Immature natural killer cell (primary cell): ENCODE measurements at regions not wholly inside any gene's neighbourhood (a gene's known extent, or its start where the extent isn't known, plus 50 kb on each side); places are given as distances from the start of the nearest gene placed in this dataset.

ENCODE experiments used
- DNase-seq, 3 donors: peaks; one replicate each; pipeline ENCODE4 v3.0.0; 2022; ENCODE audit warnings: mixed read lengths in 1 of 3
- H3K27ac Mint-ChIP-seq, 6 donors: one replicate each; pipeline ENCODE4 v1.8.0; 2020; ENCODE audit warnings: mixed read lengths in 6 of 6, mild to moderate bottlenecking in 5 of 6, inconsistent platforms in 4 of 6, moderate library complexity in 3 of 6
- H3K27me3 Mint-ChIP-seq, 3 donors: one replicate each; pipeline ENCODE4 v1.8.0; 2020 to 2021; ENCODE audit warnings: low read depth in 3 of 3, mild to moderate bottlenecking in 3 of 3, mixed read lengths in 3 of 3, moderate library complexity in 3 of 3, inconsistent platforms in 1 of 3
- H3K36me3 Mint-ChIP-seq, 3 donors: one replicate each; pipeline ENCODE4 v1.8.0; 2020; ENCODE audit warnings: mixed read lengths in 3 of 3, inconsistent platforms in 2 of 3, mild to moderate bottlenecking in 2 of 3
- H3K4me1 Mint-ChIP-seq, 2 donors: one replicate each; pipeline ENCODE4 v1.8.0; 2020; ENCODE audit warnings: inconsistent platforms in 2 of 2, mild to moderate bottlenecking in 2 of 2, mixed read lengths in 2 of 2, moderate library complexity in 1 of 2
- H3K4me3 Mint-ChIP-seq, 5 donors: one replicate each; pipeline ENCODE4 v1.8.0; 2020; ENCODE audit warnings: mild to moderate bottlenecking in 5 of 5, mixed read lengths in 5 of 5, inconsistent platforms in 3 of 5, moderate library complexity in 3 of 5
- H3K9me3 Mint-ChIP-seq, 6 donors: one replicate each; pipeline ENCODE4 v1.8.0; 2020; ENCODE audit warnings: mild to moderate bottlenecking in 6 of 6, mixed read lengths in 6 of 6, inconsistent platforms in 4 of 6, moderate library complexity in 3 of 6

DNA sequence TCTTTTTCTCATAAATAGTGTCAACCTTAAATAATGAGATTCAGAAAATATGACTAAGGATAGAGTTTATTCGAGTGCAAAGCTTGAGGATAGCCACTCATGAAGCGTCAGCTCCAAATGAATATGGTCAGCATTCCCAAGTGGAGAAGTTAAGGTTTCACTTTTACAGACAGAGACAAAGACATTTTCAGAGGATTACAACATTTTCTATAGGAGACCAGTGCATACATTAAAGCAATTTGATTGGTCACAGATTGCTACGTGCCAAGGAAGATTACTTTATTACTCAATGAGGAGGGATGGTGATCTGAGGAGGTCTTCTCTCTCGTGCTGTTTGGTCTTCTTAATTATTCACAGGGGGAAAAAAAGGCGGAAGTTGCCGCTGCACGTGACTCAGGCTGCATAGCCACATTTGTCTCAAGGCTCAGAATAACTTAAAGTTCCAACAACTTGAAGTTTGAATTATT is 60.1 kb upstream of the SPATA31C2 start:
- Mint-ChIP-seq H3K4me3 (peak overlapping the region in 1 of 5 donors; percentile 59), H3K36me3 (no peaks in the 10 kb centered on the region), H3K9me3 (no peaks in the 10 kb centered on the region), H3K27me3 (peaks cover 3 to 25% (median 5%) of the 10 kb centered on the region in 3 donors), H3K4me1 (peaks cover 0 to 2% of the 10 kb centered on the region in 2 donors), H3K27ac (no peak overlapping the region)
- no peak for DNase-seq

GRCh38 chr9:88197781-88198340 is 59.6 kb upstream of the SPATA31C2 start:
- Mint-ChIP-seq H3K36me3 (no peaks in the 10 kb centered on the region), H3K27ac (no peak overlapping the region), H3K4me3 (no peak overlapping the region), H3K27me3 (peaks cover 3 to 28% (median 5%) of the 10 kb centered on the region in 3 donors), H3K9me3 (no peaks in the 10 kb centered on the region), H3K4me1 (peaks cover 0 to 2% of the 10 kb centered on the region in 2 donors)
- no peak for DNase-seq

- Mint-ChIP-seq H3K9me3 (no peaks in the 10 kb centered on the region), H3K27ac (no peak overlapping the region), H3K4me1 (peaks cover 0 to 2% of the 10 kb centered on the region in 2 donors), H3K36me3 (no peaks in the 10 kb centered on the region), H3K27me3 (peaks cover 5 to 34% (median 6%) of the 10 kb centered on the region in 3 donors), H3K4me3 (no peak overlapping the region)
- no peak for DNase-seq
Observed at GRCh38 chr9:88197016-88197415, 58.7 kb upstream of the SPATA31C2 start.

DNA sequence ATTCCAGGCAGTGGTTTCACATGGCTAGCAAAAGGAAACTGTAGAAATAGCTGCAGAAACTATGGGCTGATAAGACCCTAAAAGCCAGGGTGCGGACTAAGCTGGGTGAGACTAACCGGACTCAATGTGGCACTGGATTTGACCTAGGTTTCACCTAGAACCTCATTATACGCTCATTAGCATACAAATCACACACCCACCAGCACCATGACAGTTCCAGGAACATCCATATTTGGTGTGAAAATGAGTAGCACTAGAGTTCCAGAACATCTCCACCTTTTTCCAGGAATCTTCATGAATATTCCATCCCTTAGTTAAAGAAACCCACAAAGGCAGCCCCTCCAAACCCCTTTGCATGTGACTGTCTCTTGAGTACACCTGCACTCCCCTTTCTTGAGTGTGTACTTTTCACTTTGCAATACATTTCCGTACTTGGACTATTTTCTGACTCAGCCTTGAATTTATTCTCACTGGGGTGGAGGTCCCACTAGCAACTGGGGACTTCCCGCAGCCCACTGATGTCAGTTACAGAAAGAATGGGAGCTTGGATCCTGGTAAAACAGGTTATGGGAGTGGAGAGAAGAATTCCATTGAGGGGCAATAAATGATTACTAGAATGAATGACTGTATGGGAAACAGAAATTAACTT is 58.0 kb upstream of the SPATA31C2 start:
- no peaks in the 10 kb centered on the region for H3K36me3 Mint-ChIP-seq
- no peak overlapping the region for H3K4me3 Mint-ChIP-seq
- DNase-seq: no peak
- H3K27me3 Mint-ChIP-seq: peaks cover 4 to 34% (median 5%) of the 10 kb centered on the region in 3 donors
- H3K27ac Mint-ChIP-seq: no peak overlapping the region
- H3K4me1 Mint-ChIP-seq: peaks cover 0 to 2% of the 10 kb centered on the region in 2 donors
- no peaks in the 10 kb centered on the region for H3K9me3 Mint-ChIP-seq

DNA sequence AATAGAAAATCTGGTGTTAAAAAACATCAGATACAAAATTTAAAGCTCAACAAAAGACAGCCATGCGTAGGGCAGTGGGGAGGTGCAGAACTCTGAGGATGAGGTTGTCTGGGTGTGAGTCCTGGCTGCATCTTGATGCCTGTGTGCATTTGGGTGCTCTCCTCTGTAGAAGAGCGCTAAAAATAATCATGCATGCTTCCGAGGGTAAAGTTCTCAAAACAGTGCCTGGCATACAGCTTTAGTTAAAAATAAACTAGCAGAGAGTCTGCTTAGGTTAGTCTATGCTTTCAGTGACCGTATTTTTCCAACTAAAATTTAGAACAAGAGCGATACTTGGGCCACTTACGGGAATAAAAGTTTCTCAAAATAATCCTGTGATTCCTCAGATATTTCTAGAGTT is 55.5 kb upstream of the SPATA31C2 start:
- DNase-seq: no peak
- Mint-ChIP-seq H3K4me3 (no peak overlapping the region), H3K36me3 (no peaks in the 10 kb centered on the region), H3K27ac (no peak overlapping the region), H3K9me3 (peaks cover 0 to 8% (median 0%) of the 10 kb centered on the region in 6 donors), H3K27me3 (peaks cover 4 to 36% (median 11%) of the 10 kb centered on the region in 3 donors), H3K4me1 (peaks cover 0 to 2% of the 10 kb centered on the region in 2 donors)

GRCh38 chr9:88191456-88191855 is 53.2 kb upstream of the SPATA31C2 start:
- no peak overlapping the region for H3K4me3 Mint-ChIP-seq

DNA sequence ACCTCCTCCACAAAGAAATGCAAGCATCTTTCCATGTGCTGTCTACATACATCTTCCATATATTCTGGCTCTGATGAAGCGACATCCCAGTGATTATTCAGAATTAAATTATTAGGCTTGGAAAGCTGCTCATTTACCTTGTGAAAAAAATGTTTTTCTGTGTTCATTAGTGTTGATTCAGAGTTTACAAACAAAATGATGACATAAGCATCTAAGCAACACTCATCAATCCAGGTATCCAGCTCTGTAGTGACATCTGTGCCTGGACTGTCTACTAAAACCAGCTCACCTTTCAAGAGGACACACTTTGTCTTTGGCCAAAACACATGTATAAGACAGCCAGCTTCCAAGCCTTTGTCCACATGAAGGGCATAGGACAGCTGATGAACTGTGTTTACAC is 51.1 kb upstream of the SPATA31C2 start:
- Mint-ChIP-seq H3K36me3 (no peaks in the 10 kb centered on the region), H3K9me3 (peaks cover 0 to 8% (median 0%) of the 10 kb centered on the region in 6 donors), H3K27ac (no peak overlapping the region), H3K4me3 (no peak overlapping the region), H3K27me3 (peaks cover 3 to 25% (median 6%) of the 10 kb centered on the region in 3 donors), H3K4me1 (no peaks in the 10 kb centered on the region)
- no peak for DNase-seq

More at GRCh38 chr9:88191456-88191855, 53.2 kb upstream of the SPATA31C2 start:
- no peaks in the 10 kb centered on the region for H3K4me1 Mint-ChIP-seq
- no peak overlapping the region for H3K27ac Mint-ChIP-seq
- H3K27me3 Mint-ChIP-seq: peaks cover 3 to 24% (median 6%) of the 10 kb centered on the region in 3 donors
- peaks cover 0 to 8% (median 0%) of the 10 kb centered on the region in 6 donors for H3K9me3 Mint-ChIP-seq
- H3K36me3 Mint-ChIP-seq: no peaks in the 10 kb centered on the region
- no peak for DNase-seq
